ENCODE measurements at regions not wholly inside any gene's neighbourhood (a gene's known extent, or its start where the extent isn't known, plus 50 kb on each side); places are given as distances from the start of the nearest gene placed in this dataset.

DNA sequence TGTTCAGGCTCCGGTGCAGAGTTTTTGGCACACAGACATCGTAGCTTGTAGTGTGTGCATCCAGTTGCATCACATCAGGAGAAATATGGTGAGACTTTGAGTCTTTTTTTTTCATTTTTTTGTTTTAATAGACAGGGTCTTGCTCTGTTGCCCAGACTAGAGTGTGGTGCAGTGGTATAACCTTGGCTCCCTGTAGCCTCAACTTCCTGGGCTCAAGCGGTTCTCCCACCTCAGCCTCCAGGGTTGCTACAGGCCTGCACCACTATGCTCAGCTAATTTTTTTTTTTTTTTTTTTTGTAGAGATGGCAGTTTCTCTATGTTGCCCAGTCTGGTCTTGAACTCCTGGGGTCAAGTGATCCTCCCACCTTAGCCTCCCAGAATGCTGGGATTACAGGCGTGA is 51.1 kb upstream of the TEX264 start:
- Histone ChIP-seq H3K79me2 (ENCODE audit: low read length) (peaks cover 25% of the 10 kb centered on the region), H4K20me1 (ENCODE audit: insufficient read depth, low read length) (no peaks in the 10 kb centered on the region), H3F3A (ENCODE audit: insufficient read depth, low read length) (no peaks in the 10 kb centered on the region), H3K4me3 (ENCODE audit: low read length) (no peak overlapping the region), H3K27me3 (replicated peaks; ENCODE audit: insufficient read depth, low read length) (no peaks in the 10 kb centered on the region), H3K27ac (ENCODE audit: low read length) (no peak overlapping the region), H3K4me2 (ENCODE audit: low read depth, low read length) (no peak overlapping the region), H3K4me1 (ENCODE audit: low read length) (peaks cover 5% of the 10 kb centered on the region), H3K9me3 (replicated peaks; ENCODE audit: insufficient read depth, low read length) (no peaks in the 10 kb centered on the region), H2AFZ (ENCODE audit: low read length) (no peak overlapping the region), H3K9me2 (replicated peaks; ENCODE audit: insufficient read depth, low read length) (no peaks in the 10 kb centered on the region), H3K9ac (ENCODE audit: low read length) (no peak overlapping the region), H3K36me3 (replicated peaks; ENCODE audit: insufficient read depth, low read length) (no peaks in the 10 kb centered on the region)
- TF ChIP-seq EZH2 (optimal IDR thresholded peaks at IDR 0.05; ENCODE audit: low read depth, low read length) (no peak), EZH2phosphoT487 (IDR thresholded peaks at IDR 0.05; ENCODE audit: low read length) (no peak)
- TF ChIP-seq, protein P1, sequence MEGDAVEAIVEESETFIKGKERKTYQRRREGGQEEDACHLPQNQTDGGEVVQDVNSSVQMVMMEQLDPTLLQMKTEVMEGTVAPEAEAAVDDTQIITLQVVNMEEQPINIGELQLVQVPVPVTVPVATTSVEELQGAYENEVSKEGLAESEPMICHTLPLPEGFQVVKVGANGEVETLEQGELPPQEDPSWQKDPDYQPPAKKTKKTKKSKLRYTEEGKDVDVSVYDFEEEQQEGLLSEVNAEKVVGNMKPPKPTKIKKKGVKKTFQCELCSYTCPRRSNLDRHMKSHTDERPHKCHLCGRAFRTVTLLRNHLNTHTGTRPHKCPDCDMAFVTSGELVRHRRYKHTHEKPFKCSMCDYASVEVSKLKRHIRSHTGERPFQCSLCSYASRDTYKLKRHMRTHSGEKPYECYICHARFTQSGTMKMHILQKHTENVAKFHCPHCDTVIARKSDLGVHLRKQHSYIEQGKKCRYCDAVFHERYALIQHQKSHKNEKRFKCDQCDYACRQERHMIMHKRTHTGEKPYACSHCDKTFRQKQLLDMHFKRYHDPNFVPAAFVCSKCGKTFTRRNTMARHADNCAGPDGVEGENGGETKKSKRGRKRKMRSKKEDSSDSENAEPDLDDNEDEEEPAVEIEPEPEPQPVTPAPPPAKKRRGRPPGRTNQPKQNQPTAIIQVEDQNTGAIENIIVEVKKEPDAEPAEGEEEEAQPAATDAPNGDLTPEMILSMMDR (IDR thresholded peaks at IDR 0.05; ENCODE audit: low read length), result no peak
- DNase-seq, result no peak

DNA sequence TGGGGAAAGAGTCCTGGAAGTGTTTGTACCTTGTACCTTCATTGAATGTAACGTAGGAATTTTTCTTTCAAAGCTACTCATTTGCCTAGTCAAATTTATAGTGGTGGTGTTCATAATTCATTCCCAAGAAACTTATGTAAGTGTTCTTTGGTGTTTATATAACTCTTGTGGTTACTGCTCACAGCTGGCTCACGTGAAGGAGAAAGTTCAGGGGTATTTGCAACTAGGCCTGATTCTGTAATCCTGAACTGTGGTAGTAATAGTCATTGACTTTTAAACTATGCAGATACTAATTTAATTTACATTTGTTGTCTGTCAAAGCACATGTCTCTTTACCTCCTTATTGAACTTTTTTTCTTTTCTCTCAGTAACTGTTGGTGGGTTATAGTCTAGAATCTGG is 50.5 kb upstream of the TEX264 start:
- DNase-seq, result no peak
- Histone ChIP-seq H3K27me3 (replicated peaks; ENCODE audit: insufficient read depth, low read length) (no peaks in the 10 kb centered on the region), H3K4me3 (ENCODE audit: low read length) (no peak overlapping the region), H3F3A (ENCODE audit: insufficient read depth, low read length) (no peaks in the 10 kb centered on the region), H4K20me1 (ENCODE audit: insufficient read depth, low read length) (no peaks in the 10 kb centered on the region), H2AFZ (ENCODE audit: low read length) (no peak overlapping the region), H3K9me3 (replicated peaks; ENCODE audit: insufficient read depth, low read length) (no peaks in the 10 kb centered on the region), H3K9ac (ENCODE audit: low read length) (no peak overlapping the region), H3K79me2 (ENCODE audit: low read length) (peaks cover 25% of the 10 kb centered on the region), H3K36me3 (replicated peaks; ENCODE audit: insufficient read depth, low read length) (no peaks in the 10 kb centered on the region), H3K4me2 (ENCODE audit: low read depth, low read length) (no peak overlapping the region), H3K4me1 (ENCODE audit: low read length) (peaks cover under 1% of the 10 kb centered on the region), H3K9me2 (replicated peaks; ENCODE audit: insufficient read depth, low read length) (no peaks in the 10 kb centered on the region), H3K27ac (ENCODE audit: low read length) (no peak overlapping the region)
- TF ChIP-seq EZH2phosphoT487 (IDR thresholded peaks at IDR 0.05; ENCODE audit: low read length) (no peak), EZH2 (optimal IDR thresholded peaks at IDR 0.05; ENCODE audit: low read depth, low read length) (no peak)
- TF ChIP-seq, protein P1 (IDR thresholded peaks at IDR 0.05; ENCODE audit: low read length), result no peak

GRCh38 chr3:51621091-51621892 is 49.8 kb upstream of the TEX264 start:
- Histone ChIP-seq H3F3A (ENCODE audit: insufficient read depth, low read length) (no peaks in the 10 kb centered on the region), H3K9me3 (replicated peaks; ENCODE audit: insufficient read depth, low read length) (no peaks in the 10 kb centered on the region), H3K4me3 (ENCODE audit: low read length) (no peak overlapping the region), H3K4me2 (ENCODE audit: low read depth, low read length) (no peak overlapping the region), H3K9me2 (replicated peaks; ENCODE audit: insufficient read depth, low read length) (no peaks in the 10 kb centered on the region), H3K27ac (ENCODE audit: low read length) (no peak overlapping the region), H3K9ac (ENCODE audit: low read length) (no peak overlapping the region), H3K79me2 (ENCODE audit: low read length) (peaks cover 21% of the 10 kb centered on the region), H2AFZ (ENCODE audit: low read length) (no peak overlapping the region), H3K27me3 (replicated peaks; ENCODE audit: insufficient read depth, low read length) (no peaks in the 10 kb centered on the region), H4K20me1 (ENCODE audit: insufficient read depth, low read length) (no peaks in the 10 kb centered on the region), H3K36me3 (replicated peaks; ENCODE audit: insufficient read depth, low read length) (no peaks in the 10 kb centered on the region), H3K4me1 (ENCODE audit: low read length) (no peaks in the 10 kb centered on the region)
- TF ChIP-seq, protein P1 (IDR thresholded peaks at IDR 0.05; ENCODE audit: low read length), result no peak
- no peak for TF ChIP-seq EZH2 (optimal IDR thresholded peaks at IDR 0.05; ENCODE audit: low read depth, low read length)
- no peak for TF ChIP-seq EZH2phosphoT487 (IDR thresholded peaks at IDR 0.05; ENCODE audit: low read length)
- DNase-seq, result no peak

All from MM.1S (cell line).